ENCODE measurements at regions not wholly inside any gene's neighbourhood (a gene's known extent, or its start where the extent isn't known, plus 50 kb on each side); places are given as distances from the start of the nearest gene placed in this dataset.
"Not testable (repeated sequence)": the region's sequence is repeated elsewhere in the genome, so short reads cannot be mapped to it uniquely, and the experiment has no call there.

- no peak for DNase-seq
Measured at GRCh38 chr13:37986811-37987210, 117.2 kb upstream of the TRPC4 start.

- no peak for DNase-seq
Measured at GRCh38 chr13:37985281-37985680, 115.7 kb upstream of the TRPC4 start.

- no peak for DNase-seq
Measured at GRCh38 chr13:37984357-37984756, 114.8 kb upstream of the TRPC4 start.

- no peak for DNase-seq
Measured at GRCh38 chr13:37981932-37982331, 112.4 kb upstream of the TRPC4 start.

- DNase-seq, result no peak
Measured at GRCh38 chr13:37978680-37979079, 109.1 kb upstream of the TRPC4 start.

- no peak for DNase-seq
Measured at GRCh38 chr13:37968555-37968954, 99.0 kb upstream of the TRPC4 start.

- no peak for DNase-seq
Measured at GRCh38 chr13:37966266-37966665, 96.7 kb upstream of the TRPC4 start.

- DNase-seq, result no peak
Measured at GRCh38 chr13:37960427-37960826, 90.9 kb upstream of the TRPC4 start.

GRCh38 chr13:37959284-37959683 lies 89.7 kb upstream of the TRPC4 start:
- DNase-seq, result no peak

GRCh38 chr13:37956536-37956935 lies 87.0 kb upstream of the TRPC4 start:
- DNase-seq, result no peak

GRCh38 chr13:37954597-37954996 lies 85.0 kb upstream of the TRPC4 start:
- DNase-seq, result not testable (repeated sequence)

- no peak for DNase-seq
Measured at GRCh38 chr13:37954191-37954590, 84.6 kb upstream of the TRPC4 start.

- DNase-seq, result no peak
Measured at GRCh38 chr13:37953696-37954095, 84.1 kb upstream of the TRPC4 start.

GRCh38 chr13:37950016-37950415 lies 80.4 kb upstream of the TRPC4 start:
- DNase-seq, result no peak

- no peak for DNase-seq
Measured at GRCh38 chr13:37947419-37948140, 78.0 kb upstream of the TRPC4 start.

GRCh38 chr13:37945651-37946575 lies 76.3 kb upstream of the TRPC4 start:
- no peak for DNase-seq

GRCh38 chr13:37944869-37945442 lies 75.4 kb upstream of the TRPC4 start:
- DNase-seq, result no peak

GRCh38 chr13:37944081-37944868 lies 74.7 kb upstream of the TRPC4 start:
- no peak for DNase-seq

- no peak for DNase-seq
Measured at GRCh38 chr13:37942929-37943328, 73.4 kb upstream of the TRPC4 start.

GRCh38 chr13:37934339-37935191 lies 65.0 kb upstream of the TRPC4 start:
- DNase-seq, result no peak

- DNase-seq, result no peak
Measured at GRCh38 chr13:37929308-37929707, 59.7 kb upstream of the TRPC4 start.

- DNase-seq, result no peak
Measured at GRCh38 chr13:37927561-37927960, 58.0 kb upstream of the TRPC4 start.
